CD4-positive, CD25-positive, alpha-beta regulatory T cell (primary cell): ENCODE measurements at regions not wholly inside any gene's neighbourhood (a gene's known extent, or its start where the extent isn't known, plus 50 kb on each side); places are given as distances from the start of the nearest gene placed in this dataset.

ENCODE experiments used
- ATAC-seq, 2 donors: fragments of 150-1000 bp; cut with Tn5 transposase; one replicate each; pipeline ENCODE4 v1.10.0; 2021; ENCODE audit warnings: low read depth in 2 of 2, moderate number of reproducible peaks in 2 of 2, moderate library complexity in 1 of 2
- DNase-seq, 3 donors: peaks; one replicate each; pipeline versions ENCODE4 v3.0.0 to v3.0.0-alpha.2; 2012 to 2022; ENCODE audit warnings: mixed read lengths in 1 of 3
- H3K27ac ChIP-seq: one replicate; pipeline ENCODE4 v1.7.0; 2013; ENCODE audit warnings: mild to moderate bottlenecking, low read length; ENCODE audit not compliant: insufficient read depth, poor library complexity, severe bottlenecking
- H3K27me3 ChIP-seq: one replicate; pipeline ENCODE4 v1.7.0; 2013; ENCODE audit warnings: low read length; ENCODE audit not compliant: control insufficient read depth, insufficient read depth
- H3K36me3 ChIP-seq: one replicate; pipeline ENCODE4 v1.7.0; 2013; ENCODE audit warnings: mild to moderate bottlenecking, low read length, moderate library complexity; ENCODE audit not compliant: control insufficient read depth, insufficient read depth
- H3K4me1 ChIP-seq: 2 replicates; pipeline ENCODE4 v1.7.0; 2013; ENCODE audit warnings: mild to moderate bottlenecking, low read length; ENCODE audit not compliant: insufficient read depth, control insufficient read depth, poor library complexity, severe bottlenecking
- H3K4me3 ChIP-seq: one replicate; pipeline ENCODE4 v1.7.0; 2013; ENCODE audit warnings: low read depth, mild to moderate bottlenecking, low read length, moderate library complexity
- H3K9me3 ChIP-seq, 2 experiments: 1 replicate in 1 of 2; 2 replicates in 1 of 2; pipeline ENCODE4 v1.7.0; 2013; ENCODE audit warnings: low read length in 2 of 2, mild to moderate bottlenecking in 1 of 2, moderate library complexity in 1 of 2; ENCODE audit not compliant: control insufficient read depth in 2 of 2
- H3K27ac Mint-ChIP-seq, 3 donors: one replicate each; pipeline ENCODE4 v1.8.0; 2020 to 2022; ENCODE audit warnings: mild to moderate bottlenecking in 3 of 3, mixed read lengths in 3 of 3, moderate library complexity in 2 of 3
- H3K27me3 Mint-ChIP-seq: one replicate; pipeline ENCODE4 v1.8.0; 2022; ENCODE audit warnings: mild to moderate bottlenecking, mixed read lengths
- H3K36me3 Mint-ChIP-seq: one replicate; pipeline ENCODE4 v1.8.0; 2020; ENCODE audit warnings: mixed read lengths
- H3K4me1 Mint-ChIP-seq, 4 donors: one replicate each; pipeline ENCODE4 v1.8.0; 2020 to 2022; ENCODE audit warnings: mixed read lengths in 4 of 4, mild to moderate bottlenecking in 1 of 4
- H3K4me3 Mint-ChIP-seq, 4 donors: one replicate each; pipeline ENCODE4 v1.8.0; 2020 to 2022; ENCODE audit warnings: mild to moderate bottlenecking in 4 of 4, mixed read lengths in 4 of 4, moderate library complexity in 3 of 4
- H3K9me3 Mint-ChIP-seq, 7 donors: one replicate each; pipeline ENCODE4 v1.8.0; 2020 to 2022; ENCODE audit warnings: mixed read lengths in 7 of 7, mild to moderate bottlenecking in 3 of 7, moderate library complexity in 2 of 7

DNA sequence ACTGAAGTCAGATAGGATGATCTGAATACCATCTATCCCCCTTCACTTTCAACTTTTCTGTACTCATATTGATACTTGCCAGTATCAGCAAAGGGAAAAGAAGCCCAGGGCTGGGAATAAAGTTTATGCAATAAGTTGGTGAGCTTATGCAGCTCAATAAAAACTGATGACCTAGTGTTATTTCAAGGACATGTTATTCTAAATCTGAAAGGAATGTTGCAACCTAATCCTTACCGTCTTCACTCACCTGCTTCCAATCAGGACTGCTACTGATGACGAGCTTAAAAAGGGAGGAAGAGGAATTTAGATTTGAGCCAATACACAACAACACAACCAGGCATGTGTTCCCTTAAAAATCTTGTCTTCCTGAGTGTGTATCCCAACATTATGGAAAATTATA lies 419.9 kb downstream of the SPRY1 start:
- H3K4me1 Mint-ChIP-seq: peaks cover 0 to 3% (median 0%) of the 10 kb centered on the region in 4 donors
- H3K27ac Mint-ChIP-seq: no peak overlapping the region
- DNase-seq (no peak), ATAC-seq (no peak)
- no peaks in the 10 kb centered on the region for H3K4me1 ChIP-seq
- no peaks in the 10 kb centered on the region for H3K36me3 ChIP-seq
- H3K36me3 Mint-ChIP-seq: no peaks in the 10 kb centered on the region
- peaks cover 0 to 5% (median 0%) of the 10 kb centered on the region in 7 donors for H3K9me3 Mint-ChIP-seq
- H3K27me3 Mint-ChIP-seq: no peaks in the 10 kb centered on the region
- no peaks in the 10 kb centered on the region for H3K9me3 ChIP-seq
- H3K27ac ChIP-seq: no peak overlapping the region
- H3K4me3 Mint-ChIP-seq: no peak overlapping the region
- H3K27me3 ChIP-seq: no peaks in the 10 kb centered on the region
- no peak overlapping the region for H3K4me3 ChIP-seq

GRCh38 chr4:123817025-123817688 lies 420.6 kb downstream of the SPRY1 start:
- Histone ChIP-seq H3K27me3 (no peaks in the 10 kb centered on the region), H3K4me3 (no peak overlapping the region), H3K27ac (no peak overlapping the region), H3K9me3 (no peaks in the 10 kb centered on the region), H3K4me1 (no peaks in the 10 kb centered on the region), H3K36me3 (no peaks in the 10 kb centered on the region)
- Mint-ChIP-seq H3K4me3 (no peak overlapping the region), H3K4me1 (no peaks in the 10 kb centered on the region), H3K36me3 (no peaks in the 10 kb centered on the region), H3K9me3 (peaks cover 0 to 5% (median 0%) of the 10 kb centered on the region in 7 donors), H3K27me3 (no peaks in the 10 kb centered on the region), H3K27ac (no peak overlapping the region)
- ATAC-seq (no peak), DNase-seq (no peak)

- Mint-ChIP-seq H3K9me3 (peaks cover 0 to 9% (median 3%) of the 10 kb centered on the region in 7 donors), H3K27me3 (no peaks in the 10 kb centered on the region), H3K4me3 (no peak overlapping the region), H3K36me3 (no peaks in the 10 kb centered on the region), H3K27ac (no peak overlapping the region), H3K4me1 (no peaks in the 10 kb centered on the region)
- H3K36me3 ChIP-seq: no peaks in the 10 kb centered on the region
- H3K4me1 ChIP-seq: no peaks in the 10 kb centered on the region
- DNase-seq (no peak), ATAC-seq (no peak)
- H3K27me3 ChIP-seq: no peaks in the 10 kb centered on the region
- no peaks in the 10 kb centered on the region for H3K9me3 ChIP-seq
- H3K27ac ChIP-seq: no peak overlapping the region
- no peak overlapping the region for H3K4me3 ChIP-seq
These were observed 422.9 kb downstream of the SPRY1 start for GRCh38 chr4:123819362-123820035.

DNA sequence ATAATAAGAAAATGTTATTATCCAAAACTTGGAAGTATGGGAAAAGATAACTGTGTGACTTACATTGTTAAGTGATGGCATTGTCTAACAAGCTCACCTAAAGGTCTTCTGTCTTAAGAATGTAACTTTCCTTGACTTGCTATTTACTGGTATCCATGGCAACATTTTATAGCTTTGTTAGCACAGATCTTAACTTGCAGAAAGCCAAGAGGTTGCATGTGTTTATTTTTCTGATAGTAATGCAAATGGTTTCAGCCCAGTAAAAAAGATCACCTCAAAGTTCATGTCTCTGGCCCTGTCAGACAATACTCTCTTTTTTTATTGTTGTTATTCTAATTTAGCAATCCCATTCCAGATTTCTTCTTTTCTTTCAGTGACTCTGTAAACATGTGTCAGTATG lies 425.3 kb downstream of the SPRY1 start:
- H3K4me3 Mint-ChIP-seq: no peak overlapping the region
- no peaks in the 10 kb centered on the region for H3K27me3 Mint-ChIP-seq

DNA sequence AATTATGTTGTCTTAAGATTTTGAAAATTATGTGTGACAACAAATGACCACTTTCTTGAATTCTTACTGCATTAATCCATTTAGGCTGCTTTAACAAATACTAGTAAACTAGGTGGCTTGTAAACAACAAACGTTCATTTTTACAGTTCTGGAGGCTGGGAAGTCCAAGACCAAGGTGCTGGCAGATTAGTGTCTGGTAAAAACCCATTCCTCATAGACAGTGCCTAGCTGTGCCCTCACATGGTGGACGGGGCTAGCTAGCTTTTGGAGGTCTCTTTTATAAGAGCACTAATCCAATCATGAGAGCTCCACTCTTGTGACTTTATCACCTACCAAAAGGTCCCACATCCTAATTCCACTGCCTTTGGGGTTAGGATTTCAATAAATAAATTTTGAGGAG lies 425.8 kb downstream of the SPRY1 start:
- Histone ChIP-seq H3K27me3 (no peaks in the 10 kb centered on the region), H3K4me3 (no peak overlapping the region), H3K27ac (no peak overlapping the region), H3K4me1 (no peaks in the 10 kb centered on the region), H3K36me3 (no peaks in the 10 kb centered on the region), H3K9me3 (no peaks in the 10 kb centered on the region)
- ATAC-seq: no peak
- Mint-ChIP-seq H3K27ac (no peak overlapping the region), H3K4me3 (no peak overlapping the region), H3K36me3 (no peaks in the 10 kb centered on the region), H3K4me1 (no peaks in the 10 kb centered on the region), H3K27me3 (no peaks in the 10 kb centered on the region), H3K9me3 (peaks cover 0 to 9% (median 4%) of the 10 kb centered on the region in 7 donors)
- no peak for DNase-seq

More for the DNA sequence above, 425.3 kb downstream of the SPRY1 start:
- Mint-ChIP-seq H3K36me3 (no peaks in the 10 kb centered on the region), H3K9me3 (peaks cover 0 to 9% (median 4%) of the 10 kb centered on the region in 7 donors), H3K4me1 (no peaks in the 10 kb centered on the region), H3K27ac (no peak overlapping the region)
- Histone ChIP-seq H3K27ac (no peak overlapping the region), H3K9me3 (no peaks in the 10 kb centered on the region), H3K4me1 (no peaks in the 10 kb centered on the region), H3K27me3 (no peaks in the 10 kb centered on the region), H3K36me3 (no peaks in the 10 kb centered on the region), H3K4me3 (no peak overlapping the region)
- no peak for DNase-seq
- ATAC-seq: no peak

- ATAC-seq (no peak), DNase-seq (no peak)
- Histone ChIP-seq H3K27me3 (no peaks in the 10 kb centered on the region), H3K4me3 (no peak overlapping the region), H3K9me3 (no peaks in the 10 kb centered on the region), H3K27ac (no peak overlapping the region), H3K4me1 (no peaks in the 10 kb centered on the region), H3K36me3 (no peaks in the 10 kb centered on the region)
- Mint-ChIP-seq H3K27me3 (no peaks in the 10 kb centered on the region), H3K4me1 (no peaks in the 10 kb centered on the region), H3K4me3 (no peak overlapping the region), H3K27ac (no peak overlapping the region), H3K9me3 (peaks cover 0 to 9% (median 4%) of the 10 kb centered on the region in 7 donors), H3K36me3 (no peaks in the 10 kb centered on the region)
These were observed 426.6 kb downstream of the SPRY1 start for GRCh38 chr4:123823244-123823643.

DNA sequence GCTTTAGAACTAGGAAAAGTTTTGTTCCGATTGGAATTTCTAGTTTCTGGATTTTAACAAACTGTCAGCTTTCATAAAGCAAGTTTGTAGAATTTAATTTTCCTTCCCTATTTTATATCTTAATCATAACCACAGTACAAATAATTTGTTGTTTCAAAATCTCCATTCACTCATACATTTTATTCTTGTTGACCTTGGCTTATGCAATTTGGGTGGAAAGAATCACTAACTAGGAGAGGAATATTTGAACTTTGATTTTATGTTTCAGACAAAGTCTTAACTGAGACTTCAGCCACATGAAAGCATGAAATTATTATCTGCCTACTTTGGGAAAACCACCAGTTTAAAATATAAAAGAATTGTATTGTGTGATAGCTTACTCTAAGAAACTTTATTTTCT lies 427.9 kb downstream of the SPRY1 start:
- H3K27ac ChIP-seq: no peak overlapping the region
- Mint-ChIP-seq H3K4me3 (no peak overlapping the region), H3K27ac (no peak overlapping the region), H3K36me3 (no peaks in the 10 kb centered on the region), H3K4me1 (no peaks in the 10 kb centered on the region), H3K9me3 (peaks cover 0 to 5% (median 4%) of the 10 kb centered on the region in 7 donors), H3K27me3 (no peaks in the 10 kb centered on the region)
- H3K27me3 ChIP-seq: no peaks in the 10 kb centered on the region
- H3K36me3 ChIP-seq: no peaks in the 10 kb centered on the region
- H3K9me3 ChIP-seq: no peaks in the 10 kb centered on the region
- ATAC-seq: no peak
- H3K4me3 ChIP-seq: no peak overlapping the region
- H3K4me1 ChIP-seq: no peaks in the 10 kb centered on the region
- no peak for DNase-seq
